ENCODE measurements at regions not wholly inside any gene's neighbourhood (a gene's known extent, or its start where the extent isn't known, plus 50 kb on each side); places are given as distances from the start of the nearest gene placed in this dataset.

DNA sequence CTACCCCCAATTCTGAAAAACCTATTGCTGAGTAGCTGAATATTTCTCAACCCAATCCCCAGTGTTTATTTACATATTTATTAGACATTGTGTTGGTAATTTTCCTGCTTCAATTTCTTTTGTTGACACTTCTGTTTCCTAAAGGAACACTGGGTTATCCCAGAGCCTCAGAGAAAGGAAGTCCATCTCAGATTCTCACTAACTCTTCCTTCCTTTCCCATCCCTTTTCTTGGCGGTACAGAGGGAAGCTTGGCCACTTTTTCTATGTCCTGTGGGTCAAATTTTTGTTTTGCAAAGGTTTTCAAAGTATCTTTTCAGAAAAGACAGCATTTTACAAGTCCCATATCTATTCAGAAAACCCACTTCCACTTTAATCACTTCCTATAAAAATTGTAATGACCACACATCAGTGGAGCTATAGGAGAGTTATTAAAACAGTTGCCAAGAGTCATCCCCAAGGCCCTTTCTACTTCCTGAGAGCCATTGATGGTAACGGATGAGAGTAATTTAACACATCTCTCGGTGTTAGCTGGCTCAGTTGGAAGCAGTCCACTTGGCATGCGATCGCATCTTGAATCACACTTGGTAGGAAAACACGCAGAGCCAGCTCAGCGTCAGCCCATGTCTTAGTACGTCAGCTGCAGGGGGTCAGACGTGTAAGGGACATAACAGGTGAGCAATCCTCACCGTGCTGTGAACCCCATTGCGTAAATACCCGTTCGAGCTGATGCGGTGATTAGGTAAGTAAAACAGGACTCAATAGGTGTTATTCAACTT lies 231.1 kb upstream of the ADARB2 start:
- TF ChIP-seq, protein P1, sequence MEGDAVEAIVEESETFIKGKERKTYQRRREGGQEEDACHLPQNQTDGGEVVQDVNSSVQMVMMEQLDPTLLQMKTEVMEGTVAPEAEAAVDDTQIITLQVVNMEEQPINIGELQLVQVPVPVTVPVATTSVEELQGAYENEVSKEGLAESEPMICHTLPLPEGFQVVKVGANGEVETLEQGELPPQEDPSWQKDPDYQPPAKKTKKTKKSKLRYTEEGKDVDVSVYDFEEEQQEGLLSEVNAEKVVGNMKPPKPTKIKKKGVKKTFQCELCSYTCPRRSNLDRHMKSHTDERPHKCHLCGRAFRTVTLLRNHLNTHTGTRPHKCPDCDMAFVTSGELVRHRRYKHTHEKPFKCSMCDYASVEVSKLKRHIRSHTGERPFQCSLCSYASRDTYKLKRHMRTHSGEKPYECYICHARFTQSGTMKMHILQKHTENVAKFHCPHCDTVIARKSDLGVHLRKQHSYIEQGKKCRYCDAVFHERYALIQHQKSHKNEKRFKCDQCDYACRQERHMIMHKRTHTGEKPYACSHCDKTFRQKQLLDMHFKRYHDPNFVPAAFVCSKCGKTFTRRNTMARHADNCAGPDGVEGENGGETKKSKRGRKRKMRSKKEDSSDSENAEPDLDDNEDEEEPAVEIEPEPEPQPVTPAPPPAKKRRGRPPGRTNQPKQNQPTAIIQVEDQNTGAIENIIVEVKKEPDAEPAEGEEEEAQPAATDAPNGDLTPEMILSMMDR (IDR thresholded peaks at IDR 0.05), result no peak
- no peak for TF ChIP-seq EZH2 (IDR thresholded peaks at IDR 0.05)
- no peak for TF ChIP-seq EZH2phosphoT487 (IDR thresholded peaks at IDR 0.05)
